Activated naive CD8-positive, alpha-beta T cell treated with anti-CD3 and anti-CD28 coated beads, Interleukin-2, amount 10 ng/mL, durations not matched to agents 7 days and 5 days (primary cell): ENCODE measurements at regions not wholly inside any gene's neighbourhood (a gene's known extent, or its start where the extent isn't known, plus 50 kb on each side); places are given as distances from the start of the nearest gene placed in this dataset.

Experiments
- ATAC-seq: fragments of 150-1000 bp; cut with Tn5 transposase; one replicate; pipeline ENCODE4 v1.10.0; 2021; ENCODE audit warnings: low read depth, moderate library complexity
- POLR2A ChIA-PET: fragments of 350-600 bp; sonication (Branson Sonifier 250); formaldehyde crosslinking; loops from one replicate; lab custom pipeline; 2021; ENCODE audit warnings: antibody characterized with exemption; lab: Charles Lee
- DNase-seq: peaks from one replicate; pipeline ENCODE4 v3.0.0; 2021
- H3K27ac Mint-ChIP-seq: one replicate; pipeline ENCODE4 v1.8.0; 2022; ENCODE audit warnings: mild to moderate bottlenecking, mixed read lengths
- H3K27me3 Mint-ChIP-seq: one replicate; pipeline ENCODE4 v1.8.0; 2022; ENCODE audit warnings: mild to moderate bottlenecking, moderate library complexity, mixed read lengths
- H3K36me3 Mint-ChIP-seq: one replicate; pipeline ENCODE4 v1.8.0; 2021; ENCODE audit warnings: mild to moderate bottlenecking, mixed read lengths
- H3K4me1 Mint-ChIP-seq: one replicate; pipeline ENCODE4 v1.8.0; 2021; ENCODE audit warnings: mixed read lengths
- H3K4me3 Mint-ChIP-seq: one replicate; pipeline ENCODE4 v1.8.0; 2022; ENCODE audit warnings: mild to moderate bottlenecking, moderate library complexity, mixed read lengths
- H3K9me3 Mint-ChIP-seq: one replicate; pipeline ENCODE4 v1.8.0; 2021; ENCODE audit warnings: mixed read lengths

DNA sequence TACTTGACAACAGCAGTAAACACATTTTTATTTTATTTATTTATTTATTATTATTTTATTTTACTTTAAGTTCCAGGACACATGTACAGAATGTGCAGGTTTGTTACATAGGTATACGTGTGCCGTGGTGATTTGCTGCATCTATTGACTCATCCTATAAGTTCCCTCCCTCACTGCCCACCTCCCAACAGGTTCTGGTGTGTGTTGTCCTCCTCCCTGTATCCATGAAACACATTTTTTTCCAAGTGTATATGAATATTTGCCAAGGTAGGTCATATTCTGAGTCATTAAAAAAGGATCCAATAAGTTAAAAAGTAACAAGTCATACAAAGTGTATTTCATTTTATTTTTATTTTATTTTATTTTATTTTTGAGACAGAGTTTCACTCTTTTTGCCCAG lies 567.3 kb upstream of the KCNMB2 start:
- peaks cover 5% of the 10 kb centered on the region for H3K9me3 Mint-ChIP-seq
- no peak overlapping the region for H3K4me3 Mint-ChIP-seq

DNA sequence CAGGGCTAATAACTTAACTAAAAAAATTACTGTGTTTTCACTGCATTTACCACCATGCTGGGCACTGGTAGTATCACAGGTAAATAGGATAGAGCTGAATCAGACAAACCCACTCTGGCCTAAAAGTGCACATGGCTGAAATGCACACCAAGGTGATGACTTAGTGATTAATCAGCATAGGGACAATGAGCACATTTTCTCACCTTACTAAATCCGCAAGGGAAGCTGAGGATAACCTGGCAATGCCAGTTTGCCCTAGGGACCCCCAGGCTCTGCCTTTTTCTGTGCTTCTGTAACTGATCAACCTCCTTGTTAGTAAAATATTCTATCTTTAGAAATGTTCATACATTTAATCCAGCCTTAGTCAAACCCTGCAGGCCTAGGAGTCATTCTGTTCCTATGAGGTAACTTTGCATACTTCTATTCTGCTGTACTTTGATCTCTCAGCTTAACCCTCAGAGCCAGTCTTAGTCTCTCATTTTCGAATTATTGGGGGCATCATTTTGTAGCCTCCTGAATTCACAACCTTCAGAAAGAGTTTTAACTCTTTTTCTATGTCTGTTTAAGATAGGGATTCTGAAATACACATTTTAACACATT lies 562.9 kb upstream of the KCNMB2 start:
- no peak for ATAC-seq
- Mint-ChIP-seq H3K4me3 (no peak overlapping the region), H3K36me3 (no peaks in the 10 kb centered on the region), H3K4me1 (no peaks in the 10 kb centered on the region), H3K9me3 (peaks cover 3% of the 10 kb centered on the region), H3K27me3 (no peaks in the 10 kb centered on the region), H3K27ac (no peak overlapping the region)
- POLR2A ChIA-PET = no interaction called here
- no peak for DNase-seq

More for the DNA sequence above, 567.3 kb upstream of the KCNMB2 start:
- POLR2A ChIA-PET = no interaction called here
- no peak overlapping the region for H3K27ac Mint-ChIP-seq
- no peaks in the 10 kb centered on the region for H3K36me3 Mint-ChIP-seq
- ATAC-seq = no peak
- H3K27me3 Mint-ChIP-seq = no peaks in the 10 kb centered on the region
- DNase-seq = no peak
- H3K4me1 Mint-ChIP-seq = no peaks in the 10 kb centered on the region

DNA sequence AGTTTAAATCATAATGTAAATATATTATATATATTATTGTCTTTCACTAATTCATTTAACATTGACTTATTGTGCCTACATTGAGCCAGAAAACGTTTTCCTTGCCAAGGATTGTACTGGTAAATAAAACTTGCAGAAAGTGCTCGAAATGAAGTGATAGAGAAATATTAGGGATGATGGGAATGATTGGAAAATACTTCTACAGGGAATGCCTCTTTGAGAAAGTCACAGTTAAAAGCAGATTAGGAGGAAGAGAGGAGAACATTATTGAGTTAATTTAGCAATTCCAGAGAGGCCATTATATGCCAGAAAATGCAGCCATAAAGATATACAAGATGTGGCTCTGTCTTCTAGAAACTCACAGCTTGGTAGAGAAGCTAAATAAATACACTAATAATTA lies 560.0 kb upstream of the KCNMB2 start:
- Mint-ChIP-seq H3K27ac (no peak overlapping the region), H3K27me3 (no peaks in the 10 kb centered on the region), H3K9me3 (peaks cover 2% of the 10 kb centered on the region), H3K4me3 (no peak overlapping the region), H3K4me1 (no peaks in the 10 kb centered on the region), H3K36me3 (no peaks in the 10 kb centered on the region)
- DNase-seq (no peak), ATAC-seq (no peak)
- POLR2A ChIA-PET = no interaction called here

DNA sequence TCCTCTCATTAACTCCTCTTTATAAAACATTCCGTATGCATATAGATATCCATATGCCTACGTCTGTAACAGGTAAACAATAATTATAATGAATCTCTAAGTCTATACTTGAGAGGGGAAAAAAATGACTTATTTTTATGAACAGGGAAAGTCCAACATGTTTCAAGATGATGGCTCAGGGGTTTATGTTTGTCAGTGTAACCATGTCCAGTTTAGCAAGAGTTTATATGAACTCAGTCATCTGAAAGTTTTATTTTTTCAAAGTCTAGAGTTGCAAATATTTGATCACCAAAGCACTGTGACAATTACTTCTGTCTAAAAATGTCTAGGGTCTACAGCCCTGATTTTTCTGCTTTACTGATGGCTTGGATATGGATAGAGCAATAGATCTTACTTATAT lies 559.4 kb upstream of the KCNMB2 start:
- Mint-ChIP-seq H3K27ac (no peak overlapping the region), H3K36me3 (no peaks in the 10 kb centered on the region), H3K4me1 (no peaks in the 10 kb centered on the region), H3K4me3 (no peak overlapping the region), H3K27me3 (no peaks in the 10 kb centered on the region), H3K9me3 (peaks cover 2% of the 10 kb centered on the region)
- no peak for DNase-seq
- ATAC-seq = no peak
- POLR2A ChIA-PET = no interaction called here

DNA sequence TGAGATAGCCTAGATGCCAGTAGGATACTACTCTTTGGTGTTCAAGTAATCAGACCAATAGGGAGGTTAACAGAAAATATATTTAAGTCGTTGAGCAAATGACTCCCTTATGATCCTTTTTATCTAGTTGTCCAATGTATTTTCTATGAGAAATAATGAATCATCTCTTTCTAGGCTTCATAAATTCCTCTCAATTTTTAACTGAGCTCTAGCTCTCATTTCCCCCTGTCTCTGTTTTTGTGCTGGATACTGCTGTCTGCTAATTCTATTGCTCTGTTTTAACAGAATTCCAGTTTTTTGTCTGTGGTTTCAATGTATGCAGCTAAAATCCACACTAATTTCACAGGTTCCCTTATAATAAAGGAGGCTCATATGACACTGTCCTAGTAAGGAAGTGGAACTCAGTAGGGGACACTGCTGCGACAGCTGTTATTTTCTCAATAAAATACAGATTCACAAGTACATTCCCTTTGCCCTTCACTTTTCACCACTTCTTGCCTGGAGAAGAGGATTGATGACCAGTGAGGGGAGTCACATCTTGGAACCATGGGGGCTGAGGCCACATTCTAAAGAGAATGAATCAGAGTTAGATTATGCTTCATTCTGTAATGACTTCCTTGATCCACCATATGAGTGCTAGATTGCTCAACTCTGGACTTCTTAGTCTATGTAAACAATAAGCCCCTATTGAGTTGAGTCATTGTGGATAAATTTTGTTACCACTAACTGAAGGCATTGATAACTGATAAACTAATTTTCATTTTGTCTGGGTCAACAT lies 558.7 kb upstream of the KCNMB2 start:
- POLR2A ChIA-PET = no interaction called here
- ATAC-seq (no peak), DNase-seq (no peak)
- no peak overlapping the region for H3K27ac Mint-ChIP-seq
- no peaks in the 10 kb centered on the region for H3K36me3 Mint-ChIP-seq
- no peaks in the 10 kb centered on the region for H3K4me1 Mint-ChIP-seq
- H3K9me3 Mint-ChIP-seq = peaks cover 2% of the 10 kb centered on the region
- no peak overlapping the region for H3K4me3 Mint-ChIP-seq
- H3K27me3 Mint-ChIP-seq = no peaks in the 10 kb centered on the region

DNA sequence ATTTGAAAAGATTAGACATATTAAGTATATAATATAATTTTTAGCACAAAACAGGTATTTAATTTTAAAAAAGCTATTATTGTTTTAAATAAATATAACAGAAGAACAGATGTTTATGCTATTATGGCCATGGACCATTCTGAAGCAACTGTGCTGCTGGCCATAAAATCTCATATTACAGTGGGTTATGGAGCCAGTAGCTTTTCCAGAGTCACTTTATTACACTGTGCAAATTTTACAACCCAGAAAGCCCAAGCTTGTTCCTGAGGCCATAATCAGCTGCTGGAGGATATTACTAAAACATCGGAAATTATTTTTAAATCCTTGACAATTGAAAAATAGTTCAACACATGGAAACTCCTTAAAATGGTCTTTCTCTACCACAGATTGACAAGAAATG lies 557.3 kb upstream of the KCNMB2 start:
- Mint-ChIP-seq H3K36me3 (no peaks in the 10 kb centered on the region), H3K4me3 (no peak overlapping the region), H3K9me3 (peaks cover 2% of the 10 kb centered on the region), H3K4me1 (no peaks in the 10 kb centered on the region), H3K27ac (no peak overlapping the region), H3K27me3 (no peaks in the 10 kb centered on the region)
- no peak for DNase-seq
- POLR2A ChIA-PET = no interaction called here
- ATAC-seq = no peak

DNA sequence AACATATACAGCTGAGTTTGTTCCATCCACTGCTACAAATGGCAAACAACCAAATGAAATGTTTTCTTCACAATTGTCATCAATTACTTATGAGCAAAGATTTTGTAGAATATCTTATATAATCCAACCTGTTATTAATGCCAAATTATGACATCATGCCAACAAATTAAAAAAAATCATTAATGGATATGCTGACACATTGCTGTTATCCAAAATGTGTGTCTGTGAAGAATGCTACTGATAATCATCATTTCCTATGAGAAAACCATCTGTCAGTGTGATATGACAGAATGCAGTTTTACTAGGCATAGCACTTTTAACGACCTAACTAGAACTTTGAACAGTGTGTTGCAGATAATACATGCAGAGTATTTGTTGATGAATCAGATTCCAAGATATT lies 556.5 kb upstream of the KCNMB2 start:
- H3K4me3 Mint-ChIP-seq = no peak overlapping the region
- no peak overlapping the region for H3K27ac Mint-ChIP-seq
- no peaks in the 10 kb centered on the region for H3K27me3 Mint-ChIP-seq
- no peak for DNase-seq
- POLR2A ChIA-PET = no interaction called here
- no peaks in the 10 kb centered on the region for H3K4me1 Mint-ChIP-seq
- H3K9me3 Mint-ChIP-seq = peaks cover 2% of the 10 kb centered on the region
- H3K36me3 Mint-ChIP-seq = no peaks in the 10 kb centered on the region
- no peak for ATAC-seq

DNA sequence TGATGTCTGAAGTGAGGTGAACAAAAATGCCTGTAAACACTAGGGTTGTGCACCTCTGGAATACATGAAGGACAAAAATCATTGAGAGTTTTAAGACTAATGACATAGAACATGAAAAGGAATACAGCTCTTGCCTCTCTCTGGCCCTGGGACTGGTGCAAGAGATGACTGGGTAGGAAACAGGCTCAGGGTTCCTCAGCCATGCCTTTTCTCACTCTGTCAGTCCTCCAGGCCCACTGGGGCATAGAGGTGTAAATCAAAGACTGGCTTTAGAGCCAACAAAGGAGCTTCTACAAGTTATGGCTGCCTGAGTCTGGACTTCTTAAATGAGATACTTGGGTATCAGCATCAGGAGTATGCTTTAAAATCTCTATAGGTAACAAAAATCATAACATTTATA lies 554.7 kb upstream of the KCNMB2 start:
- H3K4me1 Mint-ChIP-seq = no peaks in the 10 kb centered on the region
- ATAC-seq (no peak), DNase-seq (no peak)
- H3K4me3 Mint-ChIP-seq = no peak overlapping the region
- peaks cover 1% of the 10 kb centered on the region for H3K9me3 Mint-ChIP-seq
- no peaks in the 10 kb centered on the region for H3K27me3 Mint-ChIP-seq
- H3K36me3 Mint-ChIP-seq = no peaks in the 10 kb centered on the region
- POLR2A ChIA-PET = no interaction called here
- H3K27ac Mint-ChIP-seq = no peak overlapping the region

DNA sequence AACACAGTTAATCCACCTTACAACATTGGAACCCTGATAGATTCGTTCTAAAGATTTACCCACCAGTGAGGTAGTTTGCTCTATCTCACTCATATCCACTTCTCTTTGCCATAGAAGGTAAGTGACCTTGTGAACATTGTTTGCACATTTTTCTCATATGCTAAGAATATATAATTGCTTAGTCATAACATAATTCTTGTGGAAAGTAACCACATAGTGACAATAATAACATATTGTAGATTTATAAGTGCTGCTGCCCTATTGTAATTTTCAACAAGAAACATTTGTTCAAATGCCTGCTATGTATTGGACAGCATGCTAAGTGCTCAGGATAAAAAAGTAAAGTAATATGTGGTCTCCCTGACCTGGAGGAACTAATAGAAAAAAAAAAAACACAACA lies 554.2 kb upstream of the KCNMB2 start:
- H3K4me1 Mint-ChIP-seq = no peaks in the 10 kb centered on the region
- no peak overlapping the region for H3K27ac Mint-ChIP-seq
- DNase-seq = no peak
- H3K4me3 Mint-ChIP-seq = no peak overlapping the region
- peaks cover 1% of the 10 kb centered on the region for H3K9me3 Mint-ChIP-seq
- H3K36me3 Mint-ChIP-seq = no peaks in the 10 kb centered on the region
- POLR2A ChIA-PET = no interaction called here
- peaks cover 2% of the 10 kb centered on the region for H3K27me3 Mint-ChIP-seq
- ATAC-seq = no peak

DNA sequence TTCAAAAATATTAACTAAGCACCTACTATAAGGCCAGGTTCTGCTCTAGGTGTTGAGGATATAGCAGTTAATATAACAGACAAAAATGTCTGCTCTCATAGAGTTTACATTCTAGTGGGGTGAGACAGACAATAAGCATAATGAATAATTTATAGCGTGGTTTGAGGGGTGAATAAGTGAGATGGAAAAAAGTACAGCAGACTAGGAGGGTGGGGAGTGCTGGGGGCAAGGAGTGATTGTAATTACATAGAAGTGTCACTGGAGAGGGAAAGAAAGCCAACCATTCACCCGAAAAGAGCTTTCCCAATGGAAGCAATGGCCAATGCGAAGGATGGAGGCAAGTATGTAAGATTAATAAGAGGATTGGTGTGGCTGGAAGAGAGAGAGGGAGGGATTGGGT lies 552.9 kb upstream of the KCNMB2 start:
- H3K36me3 Mint-ChIP-seq = no peaks in the 10 kb centered on the region
- no peak for ATAC-seq
- no peak overlapping the region for H3K4me3 Mint-ChIP-seq
- DNase-seq = no peak
- no peaks in the 10 kb centered on the region for H3K4me1 Mint-ChIP-seq
- POLR2A ChIA-PET = no interaction called here
- no peak overlapping the region for H3K27ac Mint-ChIP-seq
- peaks cover 2% of the 10 kb centered on the region for H3K27me3 Mint-ChIP-seq
- peaks cover 1% of the 10 kb centered on the region for H3K9me3 Mint-ChIP-seq

DNA sequence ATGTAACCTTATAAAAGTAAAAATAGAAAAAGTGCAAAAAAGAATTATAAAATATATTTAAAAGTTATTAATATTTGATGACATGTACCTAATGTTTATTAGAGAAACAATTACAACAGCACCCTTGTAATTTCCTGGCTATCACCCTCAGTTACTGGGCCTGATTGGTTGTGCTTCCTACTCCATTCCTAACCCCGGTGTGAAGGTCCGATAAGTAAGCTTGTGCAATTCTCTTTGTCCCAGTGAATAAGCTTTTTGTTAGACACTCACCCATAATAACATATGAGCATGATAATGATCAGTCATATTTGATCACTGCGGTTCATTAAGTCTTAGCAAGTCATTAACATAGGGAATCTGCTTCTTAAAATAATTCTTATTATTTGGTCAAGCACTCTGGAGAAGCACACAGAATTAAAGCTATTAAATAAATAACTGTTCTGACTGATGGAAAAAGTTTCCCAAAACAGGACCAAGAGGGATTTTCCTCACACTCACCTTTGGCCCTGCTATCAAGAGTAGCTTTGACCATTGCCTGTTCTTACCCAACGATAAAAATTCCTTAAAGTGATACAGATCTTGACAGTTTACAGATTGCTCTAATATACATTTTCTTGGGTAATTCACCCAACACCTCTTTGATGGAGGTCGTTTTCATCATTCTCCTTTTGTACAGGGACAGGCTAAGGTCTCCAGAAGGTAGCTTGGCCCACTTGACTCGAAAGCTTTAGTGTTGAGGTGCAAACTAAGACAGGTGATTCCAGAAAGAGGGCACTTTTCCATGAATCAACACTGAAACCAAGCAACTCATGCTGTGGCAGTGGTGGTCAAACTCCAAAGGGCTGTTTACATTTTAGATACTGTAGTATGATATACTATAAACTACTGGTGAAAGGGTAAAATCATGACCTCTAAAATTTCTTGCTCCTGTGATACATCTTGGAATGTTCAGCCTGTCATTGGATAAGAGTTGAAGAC lies 543.0 kb upstream of the KCNMB2 start:
- POLR2A ChIA-PET = no interaction called here
- no peak overlapping the region for H3K27ac Mint-ChIP-seq
- no peak overlapping the region for H3K4me3 Mint-ChIP-seq
- peaks cover 6% of the 10 kb centered on the region for H3K4me1 Mint-ChIP-seq
- no peaks in the 10 kb centered on the region for H3K27me3 Mint-ChIP-seq
- ATAC-seq = no peak
- no peaks in the 10 kb centered on the region for H3K36me3 Mint-ChIP-seq
- H3K9me3 Mint-ChIP-seq = no peaks in the 10 kb centered on the region
- DNase-seq = no peak

DNA sequence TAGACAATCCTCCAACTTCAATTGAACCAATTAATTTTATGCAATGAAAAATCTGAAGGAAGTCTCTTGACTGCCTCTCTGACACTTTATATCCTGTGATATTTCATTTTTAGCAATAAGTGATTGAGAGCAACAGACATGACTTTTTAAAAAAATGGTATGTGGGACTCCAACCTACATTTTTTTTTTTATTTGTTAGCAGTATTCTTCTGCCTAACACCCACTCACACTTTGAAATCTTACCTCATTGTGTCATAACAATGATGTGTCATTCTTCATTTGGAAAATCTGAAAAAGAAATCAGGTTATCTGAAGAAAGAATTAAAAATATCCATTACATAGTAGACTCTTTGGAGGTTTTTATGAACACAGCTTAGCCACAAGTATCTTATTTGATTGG lies 541.3 kb upstream of the KCNMB2 start:
- no peak overlapping the region for H3K4me3 Mint-ChIP-seq
- no peaks in the 10 kb centered on the region for H3K27me3 Mint-ChIP-seq
- peaks cover 5% of the 10 kb centered on the region for H3K9me3 Mint-ChIP-seq
- POLR2A ChIA-PET = no interaction called here
- H3K27ac Mint-ChIP-seq = no peak overlapping the region
- ATAC-seq = no peak
- DNase-seq = no peak
- peaks cover 6% of the 10 kb centered on the region for H3K4me1 Mint-ChIP-seq
- peaks cover 5% of the 10 kb centered on the region for H3K36me3 Mint-ChIP-seq

DNA sequence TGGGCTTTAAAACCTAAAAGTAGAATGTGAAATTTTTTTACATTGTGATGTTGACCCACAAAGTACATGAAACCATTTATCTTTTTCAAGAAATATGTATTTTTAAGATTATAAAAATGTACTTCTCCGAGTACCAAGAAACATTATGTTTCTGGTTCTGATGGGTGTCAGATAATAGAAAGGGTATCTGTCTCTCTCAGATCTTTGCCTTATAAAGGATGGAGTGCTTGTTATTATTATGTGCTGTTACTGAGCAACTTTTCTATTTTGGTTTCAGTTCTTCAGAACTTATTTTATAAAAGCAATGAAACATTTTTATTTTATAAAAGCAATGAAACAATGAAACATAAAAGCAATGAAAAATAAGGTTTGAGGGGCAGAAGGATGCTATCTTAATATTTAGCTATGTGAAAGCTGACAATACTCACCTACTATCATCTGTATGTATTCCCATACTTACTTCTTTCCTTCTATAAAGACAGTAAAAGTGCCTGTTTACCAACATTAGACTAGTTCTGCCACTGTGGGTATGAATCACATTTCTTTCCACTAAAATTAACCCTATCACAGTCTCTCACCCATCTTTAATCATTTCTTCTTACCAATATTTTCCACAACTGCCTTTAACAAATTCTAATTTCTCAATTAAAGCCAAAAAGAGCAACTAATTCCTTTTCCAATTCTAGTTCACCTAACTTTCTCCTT lies 540.7 kb upstream of the KCNMB2 start:
- H3K9me3 Mint-ChIP-seq = peaks cover 7% of the 10 kb centered on the region
- POLR2A ChIA-PET = no interaction called here
- no peak overlapping the region for H3K4me3 Mint-ChIP-seq
- DNase-seq (no peak), ATAC-seq (no peak)
- H3K4me1 Mint-ChIP-seq = peaks cover 6% of the 10 kb centered on the region
- H3K36me3 Mint-ChIP-seq = peaks cover 7% of the 10 kb centered on the region
- no peak overlapping the region for H3K27ac Mint-ChIP-seq
- H3K27me3 Mint-ChIP-seq = no peaks in the 10 kb centered on the region
